HepG2 (cell line): ENCODE measurements at regions not wholly inside any gene's neighbourhood (a gene's known extent, or its start where the extent isn't known, plus 50 kb on each side); places are given as distances from the start of the nearest gene placed in this dataset.

Experiments
- ATF7-NPFF ChIP-seq: sonication (generic); formaldehyde crosslinking; IDR thresholded peaks from 2 replicates; pipeline ENCODE4 v1.8.1; 2023; ENCODE audit warnings: mild to moderate bottlenecking, low read depth, missing genetic modification reagents, moderate library complexity
- EP300 ChIP-seq, 3 experiments: sonication (generic) in 1 of 3; formaldehyde crosslinking in 1 of 3; IDR thresholded peaks; 2 replicates each; pipeline versions ENCODE4 v1.5.1 to v1.6.1; 2011 to 2020; ENCODE audit warnings: low read depth in 2 of 3, low read length in 2 of 3, borderline replicate concordance in 1 of 3, improper control_type of control experiment in 1 of 3, mild to moderate bottlenecking in 1 of 3, missing genetic modification reagents in 1 of 3, moderate library complexity in 1 of 3
- FOSL2 ChIP-seq: sonication (generic); formaldehyde crosslinking; IDR thresholded peaks from 2 replicates; pipeline ENCODE4 v1.4.0; 2020; ENCODE audit warnings: missing genetic modification reagents
- JUN ChIP-seq: sonication (generic); formaldehyde crosslinking; IDR thresholded peaks from 2 replicates; pipeline ENCODE4 v1.4.0; 2020; ENCODE audit warnings: mild to moderate bottlenecking, missing genetic modification reagents
- JUND ChIP-seq: sonication (generic); formaldehyde crosslinking; IDR thresholded peaks from 2 replicates; pipeline ENCODE4 v1.8.0; 2022; ENCODE audit warnings: mild to moderate bottlenecking, missing genetic modification reagents
- KDM4B ChIP-seq: sonication (generic); formaldehyde crosslinking; IDR thresholded peaks from 2 replicates; pipeline ENCODE4 v1.4.0; 2020; ENCODE audit warnings: missing genetic modification reagents
- KLF13 ChIP-seq: sonication (generic); formaldehyde crosslinking; IDR thresholded peaks from 2 replicates; pipeline ENCODE4 v1.4.0; 2020; ENCODE audit warnings: mild to moderate bottlenecking, missing genetic modification reagents
- MZF1 ChIP-seq: sonication (generic); formaldehyde crosslinking; IDR thresholded peaks from 2 replicates; pipeline ENCODE4 v1.8.1; 2023; ENCODE audit warnings: mild to moderate bottlenecking, missing genetic modification reagents, borderline replicate concordance
- PHF20 ChIP-seq: sonication (generic); formaldehyde crosslinking; IDR thresholded peaks from 2 replicates; pipeline ENCODE4 v1.5.0; 2020; ENCODE audit warnings: mild to moderate bottlenecking, missing genetic modification reagents
- POLR2A ChIP-seq, 2 experiments: IDR thresholded peaks; 2 replicates each; pipeline ENCODE4 v1.6.1; 2011; ENCODE audit warnings: low read depth in 2 of 2, low read length in 2 of 2, mild to moderate bottlenecking in 1 of 2, moderate library complexity in 1 of 2; ENCODE audit not compliant: insufficient read depth in 1 of 2
- RFX1 ChIP-seq: fragments of 450-650 bp; IDR thresholded peaks from 2 replicates; pipeline ENCODE4 v1.6.1; 2017
- SP1 ChIP-seq, 2 experiments: fragments of 450-650 bp in 1 of 2; sonication (generic) in 1 of 2; formaldehyde crosslinking in 1 of 2; IDR thresholded peaks; 2 replicates each; pipeline versions ENCODE4 v1.4.0 to v1.6.1; 2016 to 2020; ENCODE audit warnings: missing genetic modification reagents in 1 of 2
- SSRP1 ChIP-seq: IDR thresholded peaks from 2 replicates; pipeline ENCODE4 v1.6.1; 2016; ENCODE audit warnings: control low read depth
- ZNF382 ChIP-seq: sonication (generic); formaldehyde crosslinking; IDR thresholded peaks from 2 replicates; pipeline ENCODE4 v1.5.0; 2020; ENCODE audit warnings: missing genetic modification reagents, mild to moderate bottlenecking, borderline replicate concordance
- ZNF614 ChIP-seq: IDR thresholded peaks from 2 replicates; pipeline ENCODE4 v1.6.1; 2018; ENCODE audit warnings: missing biosample characterization, missing genetic modification reagents, inconsistent platforms, borderline replicate concordance
- ZNF782 ChIP-seq: sonication (generic); formaldehyde crosslinking; IDR thresholded peaks from 2 replicates; pipeline ENCODE4 v1.4.0; 2020; ENCODE audit warnings: missing genetic modification reagents, mild to moderate bottlenecking, borderline replicate concordance
- TF ChIP-seq, protein P1 (sequence below): IDR thresholded peaks from 2 replicates; pipeline ENCODE4 v1.6.1; 2016; ENCODE audit warnings: missing compliant biosample characterization, missing genetic modification reagents, borderline replicate concordance
- TF ChIP-seq, protein P2 (sequence below): sonication (generic); formaldehyde crosslinking; IDR thresholded peaks from 2 replicates; pipeline ENCODE4 v1.8.0; 2022; ENCODE audit warnings: missing genetic modification reagents, mild to moderate bottlenecking, moderate library complexity, borderline replicate concordance
- TF ChIP-seq, protein P3 (sequence below): sonication (generic); formaldehyde crosslinking; IDR thresholded peaks from 2 replicates; pipeline ENCODE4 v1.5.1; 2020; ENCODE audit warnings: mild to moderate bottlenecking, missing genetic modification reagents, borderline replicate concordance
- TF ChIP-seq, protein P4 (sequence below): fragments of 450-650 bp; IDR thresholded peaks from 2 replicates; pipeline ENCODE4 v1.6.1; 2016
- TF ChIP-seq, protein P5 (sequence below): sonication (generic); formaldehyde crosslinking; IDR thresholded peaks from 2 replicates; pipeline ENCODE4 v1.5.0; 2020; ENCODE audit warnings: mild to moderate bottlenecking, missing genetic modification reagents

DNA sequence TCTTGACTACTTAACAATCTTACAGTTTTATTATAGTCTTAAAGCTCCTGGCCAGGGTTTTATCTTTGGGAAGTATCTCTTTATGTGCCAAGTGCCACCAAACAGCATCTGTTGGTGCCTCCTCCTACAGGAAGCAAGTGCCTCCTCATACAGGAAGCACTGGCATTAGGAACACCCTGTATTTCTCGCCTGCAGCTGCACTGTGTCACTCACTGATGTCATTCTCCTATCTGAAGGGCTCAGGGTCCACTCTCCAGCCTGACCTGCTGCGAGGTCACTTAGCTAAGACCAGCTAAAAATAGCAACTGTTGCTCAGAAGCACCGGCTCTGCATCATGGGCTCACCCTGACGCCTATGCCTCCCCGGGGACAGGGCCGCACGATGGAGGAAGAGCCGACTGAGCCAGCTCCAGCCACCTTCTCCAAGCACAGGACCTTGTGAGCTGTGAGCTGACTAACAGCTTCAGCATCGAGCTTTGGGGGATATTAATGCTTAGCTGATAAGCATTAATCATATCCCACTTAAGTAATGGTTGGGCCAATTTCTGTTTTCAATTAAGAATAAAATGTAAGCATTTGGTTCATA lies 66.3 kb upstream of the CD93 start (continued):
- TF ChIP-seq, protein P1, sequence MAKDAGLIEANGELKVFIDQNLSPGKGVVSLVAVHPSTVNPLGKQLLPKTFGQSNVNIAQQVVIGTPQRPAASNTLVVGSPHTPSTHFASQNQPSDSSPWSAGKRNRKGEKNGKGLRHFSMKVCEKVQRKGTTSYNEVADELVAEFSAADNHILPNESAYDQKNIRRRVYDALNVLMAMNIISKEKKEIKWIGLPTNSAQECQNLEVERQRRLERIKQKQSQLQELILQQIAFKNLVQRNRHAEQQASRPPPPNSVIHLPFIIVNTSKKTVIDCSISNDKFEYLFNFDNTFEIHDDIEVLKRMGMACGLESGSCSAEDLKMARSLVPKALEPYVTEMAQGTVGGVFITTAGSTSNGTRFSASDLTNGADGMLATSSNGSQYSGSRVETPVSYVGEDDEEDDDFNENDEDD (CRISPR knock-in tag): peak; percentile 19; the same call in 1 of the 2 replicates
- TF ChIP-seq, protein P2, sequence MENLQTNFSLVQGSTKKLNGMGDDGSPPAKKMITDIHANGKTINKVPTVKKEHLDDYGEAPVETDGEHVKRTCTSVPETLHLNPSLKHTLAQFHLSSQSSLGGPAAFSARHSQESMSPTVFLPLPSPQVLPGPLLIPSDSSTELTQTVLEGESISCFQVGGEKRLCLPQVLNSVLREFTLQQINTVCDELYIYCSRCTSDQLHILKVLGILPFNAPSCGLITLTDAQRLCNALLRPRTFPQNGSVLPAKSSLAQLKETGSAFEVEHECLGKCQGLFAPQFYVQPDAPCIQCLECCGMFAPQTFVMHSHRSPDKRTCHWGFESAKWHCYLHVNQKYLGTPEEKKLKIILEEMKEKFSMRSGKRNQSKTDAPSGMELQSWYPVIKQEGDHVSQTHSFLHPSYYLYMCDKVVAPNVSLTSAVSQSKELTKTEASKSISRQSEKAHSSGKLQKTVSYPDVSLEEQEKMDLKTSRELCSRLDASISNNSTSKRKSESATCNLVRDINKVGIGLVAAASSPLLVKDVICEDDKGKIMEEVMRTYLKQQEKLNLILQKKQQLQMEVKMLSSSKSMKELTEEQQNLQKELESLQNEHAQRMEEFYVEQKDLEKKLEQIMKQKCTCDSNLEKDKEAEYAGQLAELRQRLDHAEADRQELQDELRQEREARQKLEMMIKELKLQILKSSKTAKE (CRISPR knock-in tag): 0 out of 2 replicates have a peak, but pooled peaks have one; percentile 25
- TF ChIP-seq RFX1 (peak; percentile 38; the same call in 1 of the 2 replicates), KDM4B (CRISPR knock-in tag) (peak; percentile 63; the same call in 1 of the 2 replicates), MZF1 (no peak), POLR2A (IDR thresholded peaks at IDR 0.05; ENCODE audit: insufficient read depth in 1 of 2, low read depth in 2 of 2, low read length in 2 of 2) (peak in 1 of 2 experiments; percentile 37; a peak in 1 of 4 replicates), ZNF782 (CRISPR knock-in tag) (no peak), PHF20 (CRISPR knock-in tag) (peak; percentile 54), JUN (CRISPR knock-in tag) (peak; percentile 82), ZNF382 (CRISPR knock-in tag) (no peak), SSRP1 (0 out of 2 replicates have a peak, but pooled peaks have one; percentile 53), FOSL2 (peak; percentile 92), JUND (CRISPR knock-in tag) (peak; percentile 72; the same call in 1 of the 2 replicates), KLF13 (no peak), EP300 (IDR thresholded peaks at IDR 0.05; ENCODE audit: low read depth in 2 of 2, low read length in 2 of 2) (peak; percentile 64 to 66; a peak in 2 of 4 replicates), EP300 (CRISPR knock-in tag; IDR thresholded peaks at IDR 0.05; ENCODE audit: borderline replicate concordance) (peak; percentile 90), ATF7-NPFF (CRISPR knock-in tag) (no peak), SP1 (IDR thresholded peaks at IDR 0.05) (no peak), SP1 (CRISPR knock-in tag; IDR thresholded peaks at IDR 0.05) (no peak), ZNF614 (CRISPR knock-in tag) (peak; percentile 78; the same call in 1 of the 2 replicates)
- TF ChIP-seq, protein P3, sequence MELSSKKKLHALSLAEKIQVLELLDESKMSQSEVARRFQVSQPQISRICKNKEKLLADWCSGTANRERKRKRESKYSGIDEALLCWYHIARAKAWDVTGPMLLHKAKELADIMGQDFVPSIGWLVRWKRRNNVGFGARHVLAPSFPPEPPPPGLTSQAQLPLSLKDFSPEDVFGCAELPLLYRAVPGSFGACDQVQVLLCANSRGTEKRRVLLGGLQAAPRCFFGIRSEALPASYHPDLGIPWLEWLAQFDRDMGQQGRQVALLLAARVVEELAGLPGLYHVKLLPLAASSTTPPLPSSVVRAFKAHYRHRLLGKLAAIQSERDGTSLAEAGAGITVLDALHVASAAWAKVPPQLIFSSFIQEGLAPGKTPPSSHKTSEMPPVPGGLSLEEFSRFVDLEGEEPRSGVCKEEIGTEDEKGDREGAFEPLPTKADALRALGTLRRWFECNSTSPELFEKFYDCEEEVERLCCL (CRISPR knock-in tag): no peak
- TF ChIP-seq, protein P4, sequence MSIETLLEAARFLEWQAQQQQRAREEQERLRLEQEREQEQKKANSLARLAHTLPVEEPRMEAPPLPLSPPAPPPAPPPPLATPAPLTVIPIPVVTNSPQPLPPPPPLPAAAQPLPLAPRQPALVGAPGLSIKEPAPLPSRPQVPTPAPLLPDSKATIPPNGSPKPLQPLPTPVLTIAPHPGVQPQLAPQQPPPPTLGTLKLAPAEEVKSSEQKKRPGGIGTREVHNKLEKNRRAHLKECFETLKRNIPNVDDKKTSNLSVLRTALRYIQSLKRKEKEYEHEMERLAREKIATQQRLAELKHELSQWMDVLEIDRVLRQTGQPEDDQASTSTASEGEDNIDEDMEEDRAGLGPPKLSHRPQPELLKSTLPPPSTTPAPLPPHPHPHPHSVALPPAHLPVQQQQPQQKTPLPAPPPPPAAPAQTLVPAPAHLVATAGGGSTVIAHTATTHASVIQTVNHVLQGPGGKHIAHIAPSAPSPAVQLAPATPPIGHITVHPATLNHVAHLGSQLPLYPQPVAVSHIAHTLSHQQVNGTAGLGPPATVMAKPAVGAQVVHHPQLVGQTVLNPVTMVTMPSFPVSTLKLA: no peak
- TF ChIP-seq, protein P5, sequence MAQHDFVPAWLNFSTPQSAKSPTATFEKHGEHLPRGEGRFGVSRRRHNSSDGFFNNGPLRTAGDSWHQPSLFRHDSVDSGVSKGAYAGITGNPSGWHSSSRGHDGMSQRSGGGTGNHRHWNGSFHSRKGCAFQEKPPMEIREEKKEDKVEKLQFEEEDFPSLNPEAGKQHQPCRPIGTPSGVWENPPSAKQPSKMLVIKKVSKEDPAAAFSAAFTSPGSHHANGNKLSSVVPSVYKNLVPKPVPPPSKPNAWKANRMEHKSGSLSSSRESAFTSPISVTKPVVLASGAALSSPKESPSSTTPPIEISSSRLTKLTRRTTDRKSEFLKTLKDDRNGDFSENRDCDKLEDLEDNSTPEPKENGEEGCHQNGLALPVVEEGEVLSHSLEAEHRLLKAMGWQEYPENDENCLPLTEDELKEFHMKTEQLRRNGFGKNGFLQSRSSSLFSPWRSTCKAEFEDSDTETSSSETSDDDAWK: no peak
